ENCODE measurements at regions not wholly inside any gene's neighbourhood (a gene's known extent, or its start where the extent isn't known, plus 50 kb on each side); places are given as distances from the start of the nearest gene placed in this dataset.

- no TSS peak for BruUV-seq (replicated peaks)
- H2AFZ ChIP-seq (ENCODE audit: control insufficient read depth, low read depth, low read length), result no peak overlapping the region
- FAIRE-seq (no peak), ATAC-seq (no peak), DNase-seq (ENCODE audit: low read depth, low spot score) (no peak)
- H3K4me3 ChIP-seq, result no peak overlapping the region
- ChIA-PET SMC1A (ENCODE audit: uncharacterized antibody, unreplicated experiment) (interaction anchor here (0.8 to 2.0 kb wide), 9 partner anchors 9 to 126 kb away, joined by 3 to 8 read pairs (median 4); no protein-coding TSS in a partner anchor), POLR2A (interaction anchor here (0.6 kb wide), 1 partner anchor 20 kb away, joined by 4 read pairs; no protein-coding TSS in a partner anchor), CTCF (interaction anchor here (1.8 kb wide), 1 partner anchor 336 kb away, joined by 5 read pairs; no protein-coding TSS in a partner anchor), RAD21 (ENCODE audit: unreplicated experiment) (interaction anchor here (0.6 to 1.2 kb wide), 2 partner anchors 85 to 127 kb away, joined by 3 read pairs; no protein-coding TSS in a partner anchor)
- H3K9ac ChIP-seq (ENCODE audit: control insufficient read depth, insufficient read depth, low read length), result no peak overlapping the region
- in situ Hi-C loops (cut with MboI), result no loop called here
- H3K4me1 ChIP-seq (ENCODE audit: control insufficient read depth, insufficient read depth, low read length), result peaks cover 5% of the 10 kb centered on the region; the same call in 1 of the 2 replicates
- no peaks in the 10 kb centered on the region for H3K9me3 ChIP-seq (replicated peaks; ENCODE audit: control insufficient read depth, insufficient read depth, low read length)
- no peaks in the 10 kb centered on the region for H3K27me3 ChIP-seq (replicated peaks in 1 of 2; ENCODE audit: control insufficient read depth in 2 of 2, insufficient read depth in 2 of 2, low read length in 1 of 2)
- no peaks in the 10 kb centered on the region for H4K20me1 ChIP-seq (ENCODE audit: control insufficient read depth, insufficient read depth)
- no peak overlapping the region for H3K4me2 ChIP-seq (ENCODE audit: control insufficient read depth, insufficient read depth)
- H3K79me2 ChIP-seq (ENCODE audit: control insufficient read depth, insufficient read depth, low read length), result no peaks in the 10 kb centered on the region
- no peaks in the 10 kb centered on the region for H3K36me3 ChIP-seq (ENCODE audit: control insufficient read depth in 2 of 2, insufficient read depth in 2 of 2, low read length in 1 of 2)
- TF ChIP-seq CREB1 (IDR thresholded peaks at IDR 0.05; ENCODE audit: low read depth), result no peak
- TF ChIP-seq HDGF (IDR thresholded peaks at IDR 0.05), result no peak
- TF ChIP-seq, protein P1, sequence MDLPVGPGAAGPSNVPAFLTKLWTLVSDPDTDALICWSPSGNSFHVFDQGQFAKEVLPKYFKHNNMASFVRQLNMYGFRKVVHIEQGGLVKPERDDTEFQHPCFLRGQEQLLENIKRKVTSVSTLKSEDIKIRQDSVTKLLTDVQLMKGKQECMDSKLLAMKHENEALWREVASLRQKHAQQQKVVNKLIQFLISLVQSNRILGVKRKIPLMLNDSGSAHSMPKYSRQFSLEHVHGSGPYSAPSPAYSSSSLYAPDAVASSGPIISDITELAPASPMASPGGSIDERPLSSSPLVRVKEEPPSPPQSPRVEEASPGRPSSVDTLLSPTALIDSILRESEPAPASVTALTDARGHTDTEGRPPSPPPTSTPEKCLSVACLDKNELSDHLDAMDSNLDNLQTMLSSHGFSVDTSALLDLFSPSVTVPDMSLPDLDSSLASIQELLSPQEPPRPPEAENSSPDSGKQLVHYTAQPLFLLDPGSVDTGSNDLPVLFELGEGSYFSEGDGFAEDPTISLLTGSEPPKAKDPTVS (IDR thresholded peaks at IDR 0.05; ENCODE audit: low read depth, low read length), result no peak
- TF ChIP-seq CBFB (IDR thresholded peaks at IDR 0.05; ENCODE audit: low read depth), result no peak
- TF ChIP-seq SPI1 (IDR thresholded peaks at IDR 0.05; ENCODE audit: borderline replicate concordance, insufficient read depth, low read depth, low read length), result 0 out of 2 replicates have a peak, but pooled peaks have one; percentile 11
- H3K27ac ChIP-seq (ENCODE audit: control insufficient read depth, insufficient read depth), result no peak overlapping the region
- intact Hi-C loops (cut with micrococcal nuclease; ENCODE audit: unreplicated experiment), result no loop called here
- 85% methylated on average over 4 of the region's 4 CpGs for WGBS (ENCODE audit: insufficient coverage, insufficient replicate concordance, low lambda C conversion rate, missing lambda C conversion rate)
Measured at GRCh38 chr2:215791481-215791937, 221.8 kb downstream of the MREG start.
